ENCODE measurements at regions not wholly inside any gene's neighbourhood (a gene's known extent, or its start where the extent isn't known, plus 50 kb on each side); places are given as distances from the start of the nearest gene placed in this dataset.
A peak's percentile ranks its signal among the peaks of the same experiment; 100 is the strongest.

- ATAC-seq = peak in 5 of 8 donors; percentile 33 to 72 (median 37)
- Histone ChIP-seq H3K4me1 (no peaks in the 10 kb centered on the region), H3K4me3 (no peak overlapping the region), H3K27ac (no peak overlapping the region), H3K36me3 (no peaks in the 10 kb centered on the region), H3K27me3 (no peaks in the 10 kb centered on the region), H3K9me3 (no peaks in the 10 kb centered on the region)
- no peak for DNase-seq
- WGBS, 2 donors = 51 to 58% methylated on average over 2 of the region's 2 CpGs
- intact Hi-C loops (cut with DNase I) = loop anchor here in 1 of 10 donors (5.0 to 10.0 kb wide), 2 partner anchors 205 to 302 kb away; partner anchors contain the start of gene TENT5A
- TF ChIP-seq CTCF (IDR thresholded peaks at IDR 0.05) = peak in 1 of 9 donors; percentile 13
These were observed 302.3 kb downstream of the TENT5A start for GRCh38 chr6:81450180-81450579.

- Histone ChIP-seq H3K9me3 (peaks cover 0 to 2% (median 0%) of the 10 kb centered on the region in 11 donors), H3K4me1 (no peaks in the 10 kb centered on the region), H3K4me3 (no peak overlapping the region), H3K27me3 (no peaks in the 10 kb centered on the region), H3K27ac (no peak overlapping the region), H3K36me3 (no peaks in the 10 kb centered on the region)
- WGBS, 2 donors = 64 to 69% methylated on average over 1 of the region's 1 CpG
- DNase-seq = no peak
- no peak for ATAC-seq
- TF ChIP-seq CTCF (IDR thresholded peaks at IDR 0.05) = no peak
- intact Hi-C loops (cut with DNase I) = no loop called here
These were observed 306.0 kb downstream of the TENT5A start for GRCh38 chr6:81446509-81446908.

GRCh38 chr6:81439417-81439816 lies 313.1 kb downstream of the TENT5A start:
- 79 to 80% methylated on average over 2 of the region's 2 CpGs for WGBS, 2 donors
- Histone ChIP-seq H3K4me3 (no peak overlapping the region), H3K36me3 (no peaks in the 10 kb centered on the region)

GRCh38 chr6:81436990-81437389 lies 315.5 kb downstream of the TENT5A start:
- WGBS, 2 donors = 62 to 65% methylated on average over 1 of the region's 1 CpG
- Histone ChIP-seq H3K36me3 (no peaks in the 10 kb centered on the region), H3K27ac (no peak overlapping the region), H3K9me3 (peaks cover 0 to 52% (median 23%) of the 10 kb centered on the region in 11 donors), H3K27me3 (no peaks in the 10 kb centered on the region), H3K4me3 (no peak overlapping the region), H3K4me1 (no peaks in the 10 kb centered on the region)
- no peak for TF ChIP-seq CTCF (IDR thresholded peaks at IDR 0.05)
- no peak for ATAC-seq
- DNase-seq = no peak
- intact Hi-C loops (cut with DNase I) = no loop called here

More at GRCh38 chr6:81439417-81439816, 313.1 kb downstream of the TENT5A start:
- no peaks in the 10 kb centered on the region for H3K4me1 ChIP-seq
- TF ChIP-seq CTCF (IDR thresholded peaks at IDR 0.05) = no peak
- ATAC-seq = no peak
- no peak for DNase-seq
- no peak overlapping the region for H3K27ac ChIP-seq
- intact Hi-C loops (cut with DNase I) = no loop called here
- H3K27me3 ChIP-seq = no peaks in the 10 kb centered on the region
- peaks cover 0 to 50% (median 23%) of the 10 kb centered on the region in 11 donors for H3K9me3 ChIP-seq
